Esophagus squamous epithelium (tissue), 4 donors: ENCODE measurements at regions not wholly inside any gene's neighbourhood (a gene's known extent, or its start where the extent isn't known, plus 50 kb on each side); places are given as distances from the start of the nearest gene placed in this dataset.

Experiments
- POLR2A ChIP-seq, 4 donors: fragments of 450-650 bp; IDR thresholded peaks; one replicate each; pipeline ENCODE4 v1.6.1; 2017; ENCODE audit warnings: antibody characterized with exemption in 4 of 4, mild to moderate bottlenecking in 4 of 4, moderate library complexity in 3 of 4
- TF ChIP-seq, protein P1 (sequence below), 6 experiments: fragments of 450-650 bp in 4 of 6; fragments of 200-600 bp in 2 of 6; sonication (generic) in 2 of 6; IDR thresholded peaks; one replicate each; pipeline ENCODE4 v1.5.1; 2016 to 2019; ENCODE audit warnings: antibody characterized with exemption in 6 of 6, mild to moderate bottlenecking in 4 of 6, moderate library complexity in 4 of 6

- TF ChIP-seq, protein P1, sequence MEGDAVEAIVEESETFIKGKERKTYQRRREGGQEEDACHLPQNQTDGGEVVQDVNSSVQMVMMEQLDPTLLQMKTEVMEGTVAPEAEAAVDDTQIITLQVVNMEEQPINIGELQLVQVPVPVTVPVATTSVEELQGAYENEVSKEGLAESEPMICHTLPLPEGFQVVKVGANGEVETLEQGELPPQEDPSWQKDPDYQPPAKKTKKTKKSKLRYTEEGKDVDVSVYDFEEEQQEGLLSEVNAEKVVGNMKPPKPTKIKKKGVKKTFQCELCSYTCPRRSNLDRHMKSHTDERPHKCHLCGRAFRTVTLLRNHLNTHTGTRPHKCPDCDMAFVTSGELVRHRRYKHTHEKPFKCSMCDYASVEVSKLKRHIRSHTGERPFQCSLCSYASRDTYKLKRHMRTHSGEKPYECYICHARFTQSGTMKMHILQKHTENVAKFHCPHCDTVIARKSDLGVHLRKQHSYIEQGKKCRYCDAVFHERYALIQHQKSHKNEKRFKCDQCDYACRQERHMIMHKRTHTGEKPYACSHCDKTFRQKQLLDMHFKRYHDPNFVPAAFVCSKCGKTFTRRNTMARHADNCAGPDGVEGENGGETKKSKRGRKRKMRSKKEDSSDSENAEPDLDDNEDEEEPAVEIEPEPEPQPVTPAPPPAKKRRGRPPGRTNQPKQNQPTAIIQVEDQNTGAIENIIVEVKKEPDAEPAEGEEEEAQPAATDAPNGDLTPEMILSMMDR (IDR thresholded peaks at IDR 0.05): no peak
- TF ChIP-seq POLR2A (IDR thresholded peaks at IDR 0.05): no peak
These were observed 283.0 kb upstream of the PLSCR5 start for GRCh38 chr3:146888176-146888575.
